ENCODE measurements at regions not wholly inside any gene's neighbourhood (a gene's known extent, or its start where the extent isn't known, plus 50 kb on each side); places are given as distances from the start of the nearest gene placed in this dataset.

DNA sequence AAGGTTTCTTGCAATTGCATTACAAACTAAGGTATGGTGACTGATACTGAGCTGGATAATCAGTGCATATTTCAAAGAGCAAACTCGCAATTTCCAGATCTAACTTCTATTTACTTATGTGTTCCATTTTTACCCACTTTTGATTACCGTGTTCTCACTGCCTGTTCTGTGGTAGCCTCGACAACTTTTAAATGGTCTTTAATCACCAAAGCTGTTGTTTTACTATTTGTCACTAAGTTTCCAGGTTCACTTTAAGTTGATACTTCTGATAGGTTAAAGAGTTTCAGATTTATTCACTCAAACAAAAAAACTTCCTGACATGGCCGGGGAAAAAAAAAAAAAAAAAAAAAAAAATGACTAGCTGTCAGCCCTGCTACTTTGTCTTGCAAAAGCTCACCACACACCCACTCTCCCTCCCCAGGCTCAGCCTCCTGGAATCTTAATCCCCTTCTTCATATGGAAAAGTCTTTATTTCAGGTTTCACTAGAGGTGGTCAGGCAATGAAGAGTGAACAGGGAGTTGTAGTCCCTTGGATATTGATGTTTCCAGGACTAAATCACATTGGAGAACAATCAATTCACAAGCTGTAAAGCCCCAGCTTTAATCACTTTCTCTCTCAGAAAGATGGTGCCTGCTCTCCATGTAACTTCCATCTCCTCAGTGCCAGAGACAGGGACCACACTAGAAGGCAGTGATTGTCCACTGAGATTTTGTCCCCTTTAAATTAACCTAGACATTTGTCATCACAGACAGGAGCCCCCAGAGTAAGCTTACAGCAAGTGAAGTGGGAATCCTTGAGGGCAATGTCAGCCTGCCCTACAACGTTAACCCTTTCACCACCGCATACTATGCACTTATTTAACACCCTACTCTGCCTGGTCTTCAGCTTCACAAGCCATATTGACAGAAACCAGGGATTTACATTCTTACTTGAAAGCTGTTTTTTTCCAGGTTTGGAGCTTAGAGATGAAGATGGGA lies 749.1 kb upstream of the SORCS1 start:
- Histone ChIP-seq H4K20me1 (ENCODE audit: insufficient read depth, low read length, poor library complexity, severe bottlenecking) (no peaks in the 10 kb centered on the region), H3K36me3 (ENCODE audit: insufficient read depth, low read length) (no peaks in the 10 kb centered on the region), H3K9me3 (ENCODE audit: insufficient read depth, low read depth, low read length) (no peaks in the 10 kb centered on the region), H3K79me2 (ENCODE audit: insufficient read depth, low read length) (no peaks in the 10 kb centered on the region), H3K4me3 (ENCODE audit: low read length, poor library complexity, severe bottlenecking) (no peak overlapping the region), H3K9me2 (replicated peaks; ENCODE audit: low read depth, low read length) (no peaks in the 10 kb centered on the region), H3K27me3 (ENCODE audit: insufficient read depth, low read length, poor library complexity, severe bottlenecking) (no peaks in the 10 kb centered on the region), H2AFZ (ENCODE audit: low read length) (no peak overlapping the region), H3F3A (ENCODE audit: low read depth) (no peaks in the 10 kb centered on the region), H3K4me1 (ENCODE audit: insufficient read depth, low read length, poor library complexity, severe bottlenecking) (no peaks in the 10 kb centered on the region), H3K4me2 (ENCODE audit: low read depth, low read length, poor library complexity, severe bottlenecking) (no peak overlapping the region), H3K9ac (ENCODE audit: low read depth, low read length, poor library complexity, severe bottlenecking) (no peak overlapping the region)
- TF ChIP-seq, protein P1, sequence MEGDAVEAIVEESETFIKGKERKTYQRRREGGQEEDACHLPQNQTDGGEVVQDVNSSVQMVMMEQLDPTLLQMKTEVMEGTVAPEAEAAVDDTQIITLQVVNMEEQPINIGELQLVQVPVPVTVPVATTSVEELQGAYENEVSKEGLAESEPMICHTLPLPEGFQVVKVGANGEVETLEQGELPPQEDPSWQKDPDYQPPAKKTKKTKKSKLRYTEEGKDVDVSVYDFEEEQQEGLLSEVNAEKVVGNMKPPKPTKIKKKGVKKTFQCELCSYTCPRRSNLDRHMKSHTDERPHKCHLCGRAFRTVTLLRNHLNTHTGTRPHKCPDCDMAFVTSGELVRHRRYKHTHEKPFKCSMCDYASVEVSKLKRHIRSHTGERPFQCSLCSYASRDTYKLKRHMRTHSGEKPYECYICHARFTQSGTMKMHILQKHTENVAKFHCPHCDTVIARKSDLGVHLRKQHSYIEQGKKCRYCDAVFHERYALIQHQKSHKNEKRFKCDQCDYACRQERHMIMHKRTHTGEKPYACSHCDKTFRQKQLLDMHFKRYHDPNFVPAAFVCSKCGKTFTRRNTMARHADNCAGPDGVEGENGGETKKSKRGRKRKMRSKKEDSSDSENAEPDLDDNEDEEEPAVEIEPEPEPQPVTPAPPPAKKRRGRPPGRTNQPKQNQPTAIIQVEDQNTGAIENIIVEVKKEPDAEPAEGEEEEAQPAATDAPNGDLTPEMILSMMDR (conservative IDR thresholded peaks at IDR 0.05; ENCODE audit: low read length), result no peak
- no peak for TF ChIP-seq EZH2phosphoT487 (IDR thresholded peaks at IDR 0.05; ENCODE audit: borderline replicate concordance)

DNA sequence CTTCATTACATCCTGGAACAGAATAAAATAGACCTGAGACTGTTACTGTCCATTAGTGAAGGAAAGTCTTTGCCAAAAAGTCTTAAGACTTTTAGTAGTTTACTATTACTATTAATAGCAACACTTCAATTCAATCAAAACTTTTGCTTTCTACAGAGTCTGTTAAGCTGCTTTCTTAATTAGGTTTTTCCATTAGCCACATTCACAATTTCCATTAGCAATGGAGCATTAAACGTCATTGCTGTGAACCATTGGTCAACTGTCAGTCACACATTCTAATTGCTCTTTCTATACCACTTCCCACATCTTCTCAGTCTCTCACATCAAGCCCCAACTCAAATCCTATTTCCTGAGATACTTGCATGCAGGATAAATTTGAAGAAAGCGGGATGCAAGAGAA lies 736.6 kb upstream of the SORCS1 start:
- TF ChIP-seq EZH2phosphoT487 (IDR thresholded peaks at IDR 0.05; ENCODE audit: borderline replicate concordance), result no peak
- Histone ChIP-seq H3K4me3 (ENCODE audit: low read length, poor library complexity, severe bottlenecking) (no peak overlapping the region), H3K36me3 (ENCODE audit: insufficient read depth, low read length) (no peaks in the 10 kb centered on the region), H3K9me2 (replicated peaks; ENCODE audit: low read depth, low read length) (no peaks in the 10 kb centered on the region), H2AFZ (ENCODE audit: low read length) (no peak overlapping the region), H4K20me1 (ENCODE audit: insufficient read depth, low read length, poor library complexity, severe bottlenecking) (no peaks in the 10 kb centered on the region), H3K27me3 (ENCODE audit: insufficient read depth, low read length, poor library complexity, severe bottlenecking) (no peaks in the 10 kb centered on the region), H3K9me3 (ENCODE audit: insufficient read depth, low read depth, low read length) (no peaks in the 10 kb centered on the region; the same call in 1 of the 2 replicates), H3K4me1 (ENCODE audit: insufficient read depth, low read length, poor library complexity, severe bottlenecking) (no peaks in the 10 kb centered on the region), H3K9ac (ENCODE audit: low read depth, low read length, poor library complexity, severe bottlenecking) (no peak overlapping the region), H3F3A (ENCODE audit: low read depth) (no peaks in the 10 kb centered on the region), H3K79me2 (ENCODE audit: insufficient read depth, low read length) (no peaks in the 10 kb centered on the region), H3K4me2 (ENCODE audit: low read depth, low read length, poor library complexity, severe bottlenecking) (no peak overlapping the region)

DNA sequence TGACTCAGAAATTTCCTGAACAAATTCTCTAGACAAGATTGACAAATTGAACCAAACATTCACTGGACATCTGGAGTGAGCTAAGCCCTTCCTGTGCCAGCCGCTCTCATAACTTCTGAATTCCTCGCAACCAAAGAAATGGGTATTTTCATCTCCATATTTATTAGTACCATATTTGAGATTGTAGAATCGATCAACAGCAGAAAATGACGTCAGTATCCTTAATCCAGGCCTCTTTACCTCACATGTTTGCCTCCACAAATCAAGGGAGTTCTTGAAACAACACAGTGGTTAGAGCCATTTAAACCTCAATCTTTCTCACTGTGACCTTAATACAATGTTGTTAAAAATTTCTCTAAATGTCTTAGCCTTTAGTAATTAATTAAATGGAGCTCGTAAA lies 735.6 kb upstream of the SORCS1 start:
- H3K4me3 ChIP-seq (ENCODE audit: low read length, poor library complexity, severe bottlenecking), result no peak overlapping the region
- no peaks in the 10 kb centered on the region; the same call in 1 of the 2 replicates for H3K9me3 ChIP-seq (ENCODE audit: insufficient read depth, low read depth, low read length)
- H3F3A ChIP-seq (ENCODE audit: low read depth), result no peaks in the 10 kb centered on the region
- no peak overlapping the region for H2AFZ ChIP-seq (ENCODE audit: low read length)
- H4K20me1 ChIP-seq (ENCODE audit: insufficient read depth, low read length, poor library complexity, severe bottlenecking), result no peaks in the 10 kb centered on the region
- no peaks in the 10 kb centered on the region for H3K27me3 ChIP-seq (ENCODE audit: insufficient read depth, low read length, poor library complexity, severe bottlenecking)
- TF ChIP-seq, protein P1 (conservative IDR thresholded peaks at IDR 0.05; ENCODE audit: low read length), result no peak
- no peak for TF ChIP-seq EZH2phosphoT487 (IDR thresholded peaks at IDR 0.05; ENCODE audit: borderline replicate concordance)
- H3K9me2 ChIP-seq (replicated peaks; ENCODE audit: low read depth, low read length), result no peaks in the 10 kb centered on the region
- no peaks in the 10 kb centered on the region for H3K79me2 ChIP-seq (ENCODE audit: insufficient read depth, low read length)
- H3K9ac ChIP-seq (ENCODE audit: low read depth, low read length, poor library complexity, severe bottlenecking), result no peak overlapping the region
- H3K36me3 ChIP-seq (ENCODE audit: insufficient read depth, low read length), result no peaks in the 10 kb centered on the region
- no peaks in the 10 kb centered on the region for H3K4me1 ChIP-seq (ENCODE audit: insufficient read depth, low read length, poor library complexity, severe bottlenecking)
- no peak overlapping the region for H3K4me2 ChIP-seq (ENCODE audit: low read depth, low read length, poor library complexity, severe bottlenecking)

Measured in Loucy (cell line).